ENCODE measurements at regions not wholly inside any gene's neighbourhood (a gene's known extent, or its start where the extent isn't known, plus 50 kb on each side); places are given as distances from the start of the nearest gene placed in this dataset.

DNA sequence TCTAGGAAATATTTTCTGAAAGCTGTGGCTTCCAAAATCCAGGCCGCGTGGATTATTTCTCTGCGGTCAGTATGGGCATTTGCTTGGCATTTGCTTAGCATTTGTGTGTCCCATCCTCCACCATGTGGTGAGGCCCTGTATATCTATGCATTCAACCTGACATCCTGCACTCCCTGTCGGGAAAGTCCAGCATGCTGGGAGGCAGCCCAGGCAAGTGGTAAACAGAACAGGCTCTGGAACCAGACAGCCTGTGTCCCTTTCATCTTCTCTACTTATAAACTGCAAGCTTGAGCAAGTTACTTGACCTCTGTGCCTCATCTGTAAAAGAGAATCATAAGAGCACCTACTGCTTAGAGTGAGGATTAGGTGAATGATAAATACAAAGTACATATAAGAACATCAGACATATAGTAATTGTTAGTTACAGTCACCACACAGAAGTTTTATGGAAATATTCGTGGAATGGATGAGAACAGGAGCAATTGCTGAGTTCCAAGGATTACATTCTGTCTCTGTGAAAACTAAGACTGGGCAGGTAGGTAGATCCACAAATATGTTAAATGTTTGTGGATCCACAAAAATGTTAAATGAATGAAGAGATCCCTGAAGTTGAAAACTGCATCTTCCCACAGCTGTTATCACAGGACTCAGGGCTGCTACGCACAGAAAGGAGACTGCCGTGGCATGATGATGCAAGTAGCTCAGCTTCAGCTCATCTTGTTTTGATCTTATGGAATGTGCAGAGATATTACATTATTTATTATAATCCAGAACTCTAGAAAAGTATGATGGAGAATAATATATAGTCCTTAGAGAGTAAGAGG is 317.0 kb upstream of the MMADHC start:
- TF ChIP-seq, protein P1, sequence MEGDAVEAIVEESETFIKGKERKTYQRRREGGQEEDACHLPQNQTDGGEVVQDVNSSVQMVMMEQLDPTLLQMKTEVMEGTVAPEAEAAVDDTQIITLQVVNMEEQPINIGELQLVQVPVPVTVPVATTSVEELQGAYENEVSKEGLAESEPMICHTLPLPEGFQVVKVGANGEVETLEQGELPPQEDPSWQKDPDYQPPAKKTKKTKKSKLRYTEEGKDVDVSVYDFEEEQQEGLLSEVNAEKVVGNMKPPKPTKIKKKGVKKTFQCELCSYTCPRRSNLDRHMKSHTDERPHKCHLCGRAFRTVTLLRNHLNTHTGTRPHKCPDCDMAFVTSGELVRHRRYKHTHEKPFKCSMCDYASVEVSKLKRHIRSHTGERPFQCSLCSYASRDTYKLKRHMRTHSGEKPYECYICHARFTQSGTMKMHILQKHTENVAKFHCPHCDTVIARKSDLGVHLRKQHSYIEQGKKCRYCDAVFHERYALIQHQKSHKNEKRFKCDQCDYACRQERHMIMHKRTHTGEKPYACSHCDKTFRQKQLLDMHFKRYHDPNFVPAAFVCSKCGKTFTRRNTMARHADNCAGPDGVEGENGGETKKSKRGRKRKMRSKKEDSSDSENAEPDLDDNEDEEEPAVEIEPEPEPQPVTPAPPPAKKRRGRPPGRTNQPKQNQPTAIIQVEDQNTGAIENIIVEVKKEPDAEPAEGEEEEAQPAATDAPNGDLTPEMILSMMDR (IDR thresholded peaks at IDR 0.05), result no peak
- TF ChIP-seq POLR2AphosphoS5 (IDR thresholded peaks at IDR 0.05; ENCODE audit: low read depth, low read length), result no peak
- TF ChIP-seq TCF7L2 (IDR thresholded peaks at IDR 0.05; ENCODE audit: low read depth, low read length), result peak; percentile 19; the same call in 1 of the 2 replicates
